ENCODE measurements at regions not wholly inside any gene's neighbourhood (a gene's known extent, or its start where the extent isn't known, plus 50 kb on each side); places are given as distances from the start of the nearest gene placed in this dataset.

DNA sequence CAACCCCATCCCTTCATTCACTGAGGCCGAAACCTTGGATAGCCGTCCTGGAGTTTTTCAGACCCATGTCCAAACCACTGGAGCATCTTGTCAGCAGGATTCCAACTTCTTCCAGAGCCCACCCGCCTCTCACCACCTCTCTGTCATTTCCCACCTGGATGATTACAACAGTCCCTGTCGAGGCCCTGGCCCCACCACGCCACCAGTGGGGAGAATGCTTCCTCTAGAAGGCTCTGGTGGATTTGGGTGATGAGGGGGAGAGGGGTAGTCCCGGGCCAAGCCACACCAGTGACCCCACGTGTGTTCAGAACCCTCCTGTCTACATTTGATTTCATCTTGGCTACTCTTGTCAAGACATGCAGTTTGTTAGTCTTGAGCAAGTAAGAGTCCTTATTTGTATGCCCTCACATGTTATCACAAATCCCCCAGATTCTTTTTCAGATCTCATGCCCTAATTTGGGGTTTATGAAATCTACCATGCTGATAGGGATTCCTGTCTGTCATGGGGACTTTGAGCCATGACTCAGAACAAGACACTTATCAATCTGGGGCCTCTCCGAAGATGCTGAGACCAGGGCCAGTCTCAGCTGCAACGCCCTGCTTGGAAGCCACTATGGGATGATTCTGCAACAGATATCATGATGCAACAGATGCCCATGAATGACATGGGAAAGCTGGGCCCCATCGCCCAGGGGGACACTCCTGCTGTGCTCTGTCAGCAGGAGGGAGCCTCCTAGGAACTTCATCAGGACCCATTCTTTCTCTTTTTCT, 186.1 kb downstream of the ZFP36L2 start:
- ChIA-PET CTCF (ENCODE audit: unreplicated experiment) (no interaction called here), POLR2A (no interaction called here)
- H3K36me3 ChIP-seq (ENCODE audit: insufficient read depth, low read length), result no peaks in the 10 kb centered on the region
- no peaks in the 10 kb centered on the region for H3K9me3 ChIP-seq (ENCODE audit: low read length)
- H2AFZ ChIP-seq (ENCODE audit: low read length), result no peak overlapping the region
- TF ChIP-seq EZH2phosphoT487 (IDR thresholded peaks at IDR 0.05; ENCODE audit: borderline replicate concordance, low read depth, low read length), result no peak
- TF ChIP-seq, protein P1, sequence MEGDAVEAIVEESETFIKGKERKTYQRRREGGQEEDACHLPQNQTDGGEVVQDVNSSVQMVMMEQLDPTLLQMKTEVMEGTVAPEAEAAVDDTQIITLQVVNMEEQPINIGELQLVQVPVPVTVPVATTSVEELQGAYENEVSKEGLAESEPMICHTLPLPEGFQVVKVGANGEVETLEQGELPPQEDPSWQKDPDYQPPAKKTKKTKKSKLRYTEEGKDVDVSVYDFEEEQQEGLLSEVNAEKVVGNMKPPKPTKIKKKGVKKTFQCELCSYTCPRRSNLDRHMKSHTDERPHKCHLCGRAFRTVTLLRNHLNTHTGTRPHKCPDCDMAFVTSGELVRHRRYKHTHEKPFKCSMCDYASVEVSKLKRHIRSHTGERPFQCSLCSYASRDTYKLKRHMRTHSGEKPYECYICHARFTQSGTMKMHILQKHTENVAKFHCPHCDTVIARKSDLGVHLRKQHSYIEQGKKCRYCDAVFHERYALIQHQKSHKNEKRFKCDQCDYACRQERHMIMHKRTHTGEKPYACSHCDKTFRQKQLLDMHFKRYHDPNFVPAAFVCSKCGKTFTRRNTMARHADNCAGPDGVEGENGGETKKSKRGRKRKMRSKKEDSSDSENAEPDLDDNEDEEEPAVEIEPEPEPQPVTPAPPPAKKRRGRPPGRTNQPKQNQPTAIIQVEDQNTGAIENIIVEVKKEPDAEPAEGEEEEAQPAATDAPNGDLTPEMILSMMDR (conservative IDR thresholded peaks at IDR 0.05; ENCODE audit: low read length), result no peak
- no peak for DNase-seq (ENCODE audit: low spot score)
- H3K9me2 ChIP-seq (ENCODE audit: insufficient read depth, low read length), result no peaks in the 10 kb centered on the region
- H4K20me1 ChIP-seq (ENCODE audit: insufficient read depth, low read length), result no peaks in the 10 kb centered on the region
- no peaks in the 10 kb centered on the region for H3K4me1 ChIP-seq (ENCODE audit: insufficient read depth, low read length, poor library complexity, severe bottlenecking)
- H3K27ac ChIP-seq (ENCODE audit: low read depth, low read length, poor library complexity, severe bottlenecking), result no peak overlapping the region
- no peak overlapping the region for H3K4me3 ChIP-seq (ENCODE audit: low read depth, low read length, poor library complexity, severe bottlenecking)
- intact Hi-C loops (cut with micrococcal nuclease; ENCODE audit: unreplicated experiment), result no loop called here
- no TSS peak for BruUV-seq (replicated peaks)
- H3K79me2 ChIP-seq (ENCODE audit: insufficient read depth, low read depth, low read length), result no peaks in the 10 kb centered on the region
- no peak overlapping the region for H3K4me2 ChIP-seq (ENCODE audit: low read length)

DNA sequence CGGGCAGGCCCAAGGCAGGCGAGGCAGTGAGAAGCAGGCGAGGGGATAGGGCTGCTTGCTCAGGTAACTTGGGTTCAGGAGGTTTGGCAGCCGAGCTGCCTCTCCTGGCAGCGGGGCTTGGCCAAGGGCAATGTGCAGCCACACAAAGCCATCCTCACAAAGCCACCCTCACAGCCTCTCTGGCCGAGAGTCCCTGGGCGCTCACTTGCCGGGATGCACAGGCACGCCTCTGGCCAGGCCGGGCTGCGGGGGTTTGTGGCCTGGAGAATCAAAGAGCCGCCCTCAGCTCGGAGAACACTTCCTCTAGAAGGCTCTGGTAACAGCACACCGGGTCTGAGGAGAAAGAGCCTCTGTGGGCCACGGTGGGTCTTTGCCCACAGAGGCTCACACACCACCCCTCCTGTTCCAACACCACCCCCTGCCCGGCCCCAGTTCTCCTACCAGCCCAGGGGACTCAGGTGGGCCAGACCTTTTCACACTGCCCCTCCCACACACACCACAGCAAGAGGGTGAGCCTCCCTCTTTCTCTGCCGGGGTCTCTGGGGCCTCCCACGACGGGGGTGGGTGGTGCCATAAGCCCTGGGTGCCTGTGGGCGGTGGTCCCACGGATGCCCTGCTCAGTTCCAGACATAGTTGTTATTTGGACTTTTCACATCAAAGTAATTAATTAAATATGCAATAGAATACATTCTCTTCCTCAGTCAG, 186.9 kb downstream of the ZFP36L2 start:
- TF ChIP-seq, protein P1 (conservative IDR thresholded peaks at IDR 0.05; ENCODE audit: low read length), result no peak
- TF ChIP-seq EZH2phosphoT487 (IDR thresholded peaks at IDR 0.05; ENCODE audit: borderline replicate concordance, low read depth, low read length), result no peak
- BruUV-seq (replicated peaks), result no TSS peak
- H3K4me1 ChIP-seq (ENCODE audit: insufficient read depth, low read length, poor library complexity, severe bottlenecking), result no peaks in the 10 kb centered on the region
- DNase-seq (ENCODE audit: low spot score), result no peak
- H3K4me2 ChIP-seq (ENCODE audit: low read length), result no peak overlapping the region
- H3K36me3 ChIP-seq (ENCODE audit: insufficient read depth, low read length), result no peaks in the 10 kb centered on the region
- no peak overlapping the region for H3K27ac ChIP-seq (ENCODE audit: low read depth, low read length, poor library complexity, severe bottlenecking)
- no peak overlapping the region for H3K4me3 ChIP-seq (ENCODE audit: low read depth, low read length, poor library complexity, severe bottlenecking)
- ChIA-PET CTCF (ENCODE audit: unreplicated experiment) (no interaction called here), POLR2A (no interaction called here)
- no peak overlapping the region for H2AFZ ChIP-seq (ENCODE audit: low read length)
- H3K9me2 ChIP-seq (ENCODE audit: insufficient read depth, low read length), result no peaks in the 10 kb centered on the region
- H3K79me2 ChIP-seq (ENCODE audit: insufficient read depth, low read depth, low read length), result no peaks in the 10 kb centered on the region
- no peaks in the 10 kb centered on the region for H4K20me1 ChIP-seq (ENCODE audit: insufficient read depth, low read length)
- intact Hi-C loops (cut with micrococcal nuclease; ENCODE audit: unreplicated experiment), result no loop called here
- no peaks in the 10 kb centered on the region for H3K9me3 ChIP-seq (ENCODE audit: low read length)

DNA sequence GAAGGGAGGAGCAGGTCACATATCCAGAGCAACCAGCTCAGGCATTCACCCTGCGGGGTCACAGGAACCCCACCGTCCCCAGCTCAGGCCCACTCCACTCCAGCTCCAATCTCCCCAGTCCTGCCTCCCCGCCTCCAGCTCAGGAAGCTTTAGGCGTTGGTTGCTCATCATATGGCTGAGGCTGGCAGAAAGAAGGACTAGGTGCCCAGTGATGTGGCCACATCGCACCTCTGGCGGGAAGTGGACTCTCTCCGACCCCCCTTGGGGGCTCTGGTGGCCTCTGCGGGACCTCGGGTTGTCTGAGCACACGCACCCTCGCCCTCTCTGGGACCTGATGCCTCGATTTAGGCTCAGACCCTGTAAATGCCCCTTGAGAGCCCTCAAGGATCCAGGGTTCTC, 187.7 kb downstream of the ZFP36L2 start:
- no peaks in the 10 kb centered on the region for H3K4me1 ChIP-seq (ENCODE audit: insufficient read depth, low read length, poor library complexity, severe bottlenecking)
- H3K4me2 ChIP-seq (ENCODE audit: low read length), result no peak overlapping the region
- TF ChIP-seq EZH2phosphoT487 (IDR thresholded peaks at IDR 0.05; ENCODE audit: borderline replicate concordance, low read depth, low read length), result no peak
- TF ChIP-seq, protein P1 (conservative IDR thresholded peaks at IDR 0.05; ENCODE audit: low read length), result no peak
- no peak overlapping the region for H3K4me3 ChIP-seq (ENCODE audit: low read depth, low read length, poor library complexity, severe bottlenecking)
- no peak overlapping the region for H3K27ac ChIP-seq (ENCODE audit: low read depth, low read length, poor library complexity, severe bottlenecking)
- no peaks in the 10 kb centered on the region for H4K20me1 ChIP-seq (ENCODE audit: insufficient read depth, low read length)
- BruUV-seq (replicated peaks), result no TSS peak
- H3K79me2 ChIP-seq (ENCODE audit: insufficient read depth, low read depth, low read length), result no peaks in the 10 kb centered on the region
- POLR2A ChIA-PET, result no interaction called here
- no peaks in the 10 kb centered on the region for H3K9me2 ChIP-seq (ENCODE audit: insufficient read depth, low read length)
- no peaks in the 10 kb centered on the region for H3K36me3 ChIP-seq (ENCODE audit: insufficient read depth, low read length)
- H2AFZ ChIP-seq (ENCODE audit: low read length), result no peak overlapping the region
- intact Hi-C loops (cut with micrococcal nuclease; ENCODE audit: unreplicated experiment), result no loop called here
- DNase-seq (ENCODE audit: low spot score), result no peak
- CTCF ChIA-PET (ENCODE audit: unreplicated experiment), result no interaction called here
- H3K9me3 ChIP-seq (ENCODE audit: low read length), result no peaks in the 10 kb centered on the region

Data from OCI-LY7 (cell line).